ENCODE measurements at regions not wholly inside any gene's neighbourhood (a gene's known extent, or its start where the extent isn't known, plus 50 kb on each side); places are given as distances from the start of the nearest gene placed in this dataset.

DNA sequence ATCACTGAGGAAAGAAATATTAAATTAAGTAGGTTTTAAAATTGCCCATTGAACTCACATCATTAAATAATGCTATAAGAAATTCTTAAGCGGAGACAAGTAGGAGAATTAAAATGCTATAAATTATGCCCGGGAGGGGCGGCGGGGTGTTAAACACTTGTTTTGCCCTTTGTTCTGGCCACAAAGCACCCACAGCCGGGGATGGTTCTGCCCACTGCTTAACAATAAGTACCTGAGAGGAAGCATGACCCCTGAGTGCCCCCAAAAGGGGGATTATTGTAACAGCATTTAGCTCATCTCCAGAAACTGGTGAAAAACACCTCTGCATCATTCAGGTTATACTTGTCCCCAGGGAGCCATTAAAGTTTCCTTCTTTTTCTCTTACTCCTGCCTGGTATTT, 332.7 kb upstream of the POU3F3 start:
- TF ChIP-seq MXI1 (conservative IDR thresholded peaks at IDR 0.05; ENCODE audit: poor library complexity, severe bottlenecking) (no peak), EP300 (conservative IDR thresholded peaks at IDR 0.05; ENCODE audit: poor library complexity, severe bottlenecking) (no peak), SMC3 (conservative IDR thresholded peaks at IDR 0.05; ENCODE audit: poor library complexity) (peak; percentile 55), EZH2 (IDR thresholded peaks at IDR 0.05; ENCODE audit: borderline replicate concordance, insufficient read depth, low read length, poor library complexity, severe bottlenecking) (no peak), POLR2AphosphoS5 (IDR thresholded peaks at IDR 0.05) (no peak), RAD21 (conservative IDR thresholded peaks at IDR 0.05) (peak; percentile 65)
- TF ChIP-seq, protein P1, sequence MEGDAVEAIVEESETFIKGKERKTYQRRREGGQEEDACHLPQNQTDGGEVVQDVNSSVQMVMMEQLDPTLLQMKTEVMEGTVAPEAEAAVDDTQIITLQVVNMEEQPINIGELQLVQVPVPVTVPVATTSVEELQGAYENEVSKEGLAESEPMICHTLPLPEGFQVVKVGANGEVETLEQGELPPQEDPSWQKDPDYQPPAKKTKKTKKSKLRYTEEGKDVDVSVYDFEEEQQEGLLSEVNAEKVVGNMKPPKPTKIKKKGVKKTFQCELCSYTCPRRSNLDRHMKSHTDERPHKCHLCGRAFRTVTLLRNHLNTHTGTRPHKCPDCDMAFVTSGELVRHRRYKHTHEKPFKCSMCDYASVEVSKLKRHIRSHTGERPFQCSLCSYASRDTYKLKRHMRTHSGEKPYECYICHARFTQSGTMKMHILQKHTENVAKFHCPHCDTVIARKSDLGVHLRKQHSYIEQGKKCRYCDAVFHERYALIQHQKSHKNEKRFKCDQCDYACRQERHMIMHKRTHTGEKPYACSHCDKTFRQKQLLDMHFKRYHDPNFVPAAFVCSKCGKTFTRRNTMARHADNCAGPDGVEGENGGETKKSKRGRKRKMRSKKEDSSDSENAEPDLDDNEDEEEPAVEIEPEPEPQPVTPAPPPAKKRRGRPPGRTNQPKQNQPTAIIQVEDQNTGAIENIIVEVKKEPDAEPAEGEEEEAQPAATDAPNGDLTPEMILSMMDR (IDR thresholded peaks at IDR 0.05; ENCODE audit: poor library complexity, severe bottlenecking), result peak; percentile 56
